ENCODE measurements at regions not wholly inside any gene's neighbourhood (a gene's known extent, or its start where the extent isn't known, plus 50 kb on each side); places are given as distances from the start of the nearest gene placed in this dataset.

- no peak for DNase-seq
Observed at GRCh38 chr20:22216984-22217383, 367.4 kb downstream of the FOXA2 start.

GRCh38 chr20:22214296-22214695, 370.1 kb downstream of the FOXA2 start:
- DNase-seq = no peak

DNA sequence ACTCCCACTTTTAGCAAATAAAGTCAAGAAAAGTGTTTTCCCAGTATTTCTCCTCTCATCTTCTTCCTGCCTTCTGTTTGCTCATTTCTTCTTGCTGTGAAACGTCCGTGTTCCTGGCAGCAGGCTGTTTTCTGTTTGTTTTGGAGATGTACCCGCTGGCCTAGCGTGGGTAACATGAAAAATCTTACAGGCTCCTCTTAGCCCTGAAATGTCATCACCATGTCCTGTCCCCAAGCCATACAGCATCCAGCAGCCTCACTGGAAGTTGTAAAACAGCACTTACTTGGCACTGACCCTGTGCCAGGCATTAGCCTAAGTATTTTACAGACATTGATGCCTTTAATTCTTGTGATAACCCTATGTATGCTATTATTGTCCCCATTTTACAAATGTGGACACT, 371.1 kb downstream of the FOXA2 start:
- DNase-seq = no peak

- DNase-seq = no peak
Observed at GRCh38 chr20:22207280-22207679, 377.1 kb downstream of the FOXA2 start.

DNA sequence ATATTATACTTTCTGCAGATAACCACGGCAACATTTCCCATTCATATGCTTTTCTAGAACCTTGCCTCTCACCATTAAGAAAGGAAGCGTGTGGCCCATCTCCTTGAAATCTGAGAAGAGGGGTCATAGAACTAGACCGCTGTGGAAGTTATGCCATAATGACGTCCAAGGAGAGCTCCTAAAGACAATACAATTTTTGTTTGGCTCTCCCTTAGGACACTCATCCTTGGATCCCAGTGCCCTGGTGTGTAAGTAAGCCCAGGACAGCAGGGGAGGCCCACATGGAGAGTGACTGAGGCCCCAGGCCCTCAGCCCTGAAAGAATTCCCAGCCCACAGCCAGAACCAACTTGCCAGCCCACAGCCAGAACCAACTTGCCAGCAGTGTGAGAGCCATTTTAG, 379.6 kb downstream of the FOXA2 start:
- no peak for DNase-seq

- DNase-seq = no peak
Observed at GRCh38 chr20:22182148-22182547, 402.2 kb downstream of the FOXA2 start.

DNA sequence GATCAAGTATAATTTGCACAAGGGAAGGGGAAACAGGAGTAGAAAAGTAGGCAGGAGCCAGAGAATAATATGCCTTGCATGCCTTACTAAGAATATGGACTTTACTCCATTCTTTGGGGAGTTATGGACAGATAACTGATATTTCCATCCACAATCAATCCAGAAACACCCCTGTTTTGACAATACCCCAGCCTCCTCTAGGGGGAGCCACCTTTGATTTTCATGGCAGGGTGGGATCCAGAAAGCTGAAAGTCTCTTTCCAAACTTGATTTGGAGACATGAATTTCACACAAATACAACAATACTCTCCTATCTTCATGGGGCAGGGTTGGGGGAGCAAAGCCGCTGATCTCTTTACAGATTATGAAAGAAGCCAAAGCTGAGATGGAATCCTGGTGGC, 404.1 kb downstream of the FOXA2 start:
- DNase-seq = no peak

GRCh38 chr20:22160101-22160652, 424.2 kb downstream of the FOXA2 start:
- DNase-seq = no peak

DNA sequence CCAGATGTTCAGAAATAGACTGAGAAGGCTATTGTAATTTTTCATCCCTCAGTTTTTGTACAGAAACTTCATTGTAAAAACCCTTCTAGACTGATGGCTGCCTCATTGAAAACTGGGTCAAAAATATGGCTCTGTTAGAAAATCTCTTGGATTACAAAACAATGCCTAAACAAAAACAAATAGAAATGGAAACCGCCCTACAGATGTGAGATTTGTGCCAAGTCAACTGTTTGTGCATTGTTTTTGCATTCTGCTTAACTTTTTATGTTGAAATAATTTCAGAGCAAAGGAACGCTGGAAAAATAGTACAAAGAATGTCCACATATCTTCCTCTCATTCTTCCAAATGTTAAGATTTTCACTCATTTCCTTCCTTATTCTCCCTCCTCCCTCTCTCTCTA, 425.1 kb downstream of the FOXA2 start:
- no peak for DNase-seq

GRCh38 chr20:22127587-22127986, 422.1 kb downstream of the PAX1 start:
- no peak for DNase-seq

DNA sequence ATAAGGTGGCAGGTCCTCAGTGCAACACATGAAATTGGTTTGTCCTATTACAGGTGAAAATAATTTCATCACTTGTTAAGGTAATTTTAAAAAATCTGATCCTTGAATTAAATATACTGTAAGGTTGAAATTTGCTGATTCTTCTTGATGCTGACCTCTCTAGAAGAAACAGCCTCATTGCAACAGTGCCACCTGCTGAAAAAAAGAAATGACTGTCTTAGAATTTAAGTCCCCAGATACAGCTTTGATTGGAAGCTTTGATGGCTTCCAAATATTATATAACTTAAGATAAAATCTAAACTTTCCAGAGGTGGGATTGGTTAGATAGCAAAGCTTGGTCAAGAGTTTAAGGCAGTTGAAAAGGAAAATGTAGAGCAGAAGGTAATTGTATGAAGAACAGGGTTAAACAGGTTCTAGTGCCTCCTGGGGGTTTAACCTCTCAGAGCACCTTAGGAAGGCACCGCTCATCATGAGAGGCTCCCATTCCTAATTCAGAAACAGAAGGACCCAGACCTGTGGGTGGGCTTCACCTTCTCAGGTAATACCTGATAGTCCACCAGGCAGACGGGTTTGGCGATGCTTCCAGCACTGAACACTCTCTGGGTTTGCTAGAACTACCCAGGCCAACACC, 401.0 kb downstream of the PAX1 start:
- DNase-seq = no peak

- DNase-seq = no peak
Observed at GRCh38 chr20:22101606-22102005, 396.1 kb downstream of the PAX1 start.

- DNase-seq = no peak
Observed at GRCh38 chr20:22100686-22101085, 395.2 kb downstream of the PAX1 start.

DNA sequence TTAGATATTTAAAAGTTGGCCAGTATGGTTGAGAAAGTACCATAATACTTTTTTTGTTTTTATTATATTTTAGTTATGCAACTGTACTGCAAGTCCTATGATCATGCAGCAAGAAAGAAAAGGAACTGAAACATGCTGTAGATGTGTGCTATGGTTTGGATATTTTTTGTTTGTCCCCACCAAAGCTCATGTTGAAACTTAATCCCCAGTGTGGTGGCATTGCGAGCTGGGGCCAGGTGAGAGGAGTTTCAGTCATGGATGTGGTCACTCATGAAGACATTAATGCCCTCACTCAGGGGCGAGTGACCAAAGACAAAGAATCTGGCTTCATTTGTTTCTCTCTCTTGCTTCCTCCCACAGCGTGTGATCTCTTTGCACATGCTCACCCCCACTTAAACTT, 393.9 kb downstream of the PAX1 start:
- no peak for DNase-seq

DNA sequence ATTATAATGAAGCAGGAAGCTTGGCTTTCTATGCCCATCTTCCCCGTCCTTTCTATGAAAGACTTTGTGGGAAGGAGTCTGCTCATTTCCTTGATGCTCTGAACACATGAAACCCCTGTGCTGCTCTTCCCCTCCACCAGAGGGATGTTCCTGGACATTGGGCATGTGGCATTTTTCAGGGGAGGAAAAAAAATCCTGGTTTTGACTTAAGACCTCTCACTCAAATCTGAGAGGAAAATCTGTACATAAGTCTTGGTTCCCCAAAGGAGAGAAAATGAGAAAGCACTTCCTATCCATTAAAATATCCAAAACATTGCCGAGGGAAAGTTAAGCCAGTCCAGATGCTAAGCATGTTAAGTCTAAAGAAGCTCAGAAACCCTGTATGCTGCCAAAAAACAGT, 393.0 kb downstream of the PAX1 start:
- no peak for DNase-seq

DNA sequence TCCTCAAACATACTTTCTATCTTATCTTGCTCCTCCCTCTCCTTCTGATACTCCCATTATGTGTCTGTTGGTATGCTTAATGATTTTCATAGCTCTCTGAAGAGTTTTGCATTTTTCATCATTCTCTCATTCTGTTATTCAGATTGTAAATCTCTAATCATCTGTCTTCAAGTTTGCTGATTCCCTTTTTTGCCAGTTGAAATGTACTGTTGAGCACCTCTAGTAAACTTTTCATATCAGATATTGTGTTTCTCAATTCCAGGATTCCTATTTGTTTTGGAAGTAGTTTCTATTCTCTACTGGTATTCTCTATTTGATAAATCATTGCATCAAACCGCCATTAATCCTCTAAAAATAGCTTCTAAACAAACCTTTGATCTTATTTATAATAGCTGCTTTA, 387.7 kb downstream of the PAX1 start:
- no peak for DNase-seq

GRCh38 chr20:22088882-22089281, 383.4 kb downstream of the PAX1 start:
- DNase-seq = no peak

- no peak for DNase-seq
Observed at GRCh38 chr20:22080985-22081384, 375.5 kb downstream of the PAX1 start.

DNA sequence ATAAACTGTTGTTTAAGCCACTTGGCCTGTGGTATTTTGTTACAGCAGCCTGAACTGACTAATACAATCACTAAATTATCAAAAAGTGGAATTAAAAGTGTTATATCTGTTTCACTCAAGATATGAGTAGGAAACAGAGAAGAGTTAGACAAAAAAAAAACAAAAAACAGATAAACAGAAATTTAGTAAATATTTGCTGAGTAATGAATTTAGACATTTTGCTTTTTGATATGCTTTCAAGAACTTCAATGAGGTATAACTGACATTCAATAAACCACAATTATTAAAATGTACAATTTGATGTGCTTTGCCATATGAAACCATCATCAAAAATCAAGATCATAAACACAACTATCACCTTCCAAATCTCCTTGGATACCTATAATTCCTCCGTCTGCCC, 369.2 kb downstream of the PAX1 start:
- DNase-seq = no peak

DNA sequence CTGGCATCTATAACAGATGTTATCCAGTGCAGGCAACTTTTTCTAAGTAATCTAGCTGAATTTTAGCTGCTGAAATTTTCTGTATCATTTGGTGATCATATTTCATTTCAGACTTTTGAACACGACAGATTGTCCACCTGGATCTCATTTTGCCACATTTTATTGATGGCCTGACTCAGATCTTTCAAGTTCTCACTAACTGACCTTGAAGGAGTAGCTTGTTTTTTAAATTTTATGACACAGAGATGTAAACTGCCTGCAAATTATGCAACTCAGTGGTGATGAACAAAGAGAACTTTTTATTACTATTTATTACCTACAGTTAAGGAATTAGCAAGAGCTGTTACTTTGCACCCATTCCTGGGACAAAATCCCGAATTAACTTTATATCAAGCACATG, 366.4 kb downstream of the PAX1 start:
- no peak for DNase-seq

- DNase-seq = no peak
Observed at GRCh38 chr20:22070610-22071058, 365.2 kb downstream of the PAX1 start.

- DNase-seq = no peak
Observed at GRCh38 chr20:22063753-22064152, 358.3 kb downstream of the PAX1 start.

DNA sequence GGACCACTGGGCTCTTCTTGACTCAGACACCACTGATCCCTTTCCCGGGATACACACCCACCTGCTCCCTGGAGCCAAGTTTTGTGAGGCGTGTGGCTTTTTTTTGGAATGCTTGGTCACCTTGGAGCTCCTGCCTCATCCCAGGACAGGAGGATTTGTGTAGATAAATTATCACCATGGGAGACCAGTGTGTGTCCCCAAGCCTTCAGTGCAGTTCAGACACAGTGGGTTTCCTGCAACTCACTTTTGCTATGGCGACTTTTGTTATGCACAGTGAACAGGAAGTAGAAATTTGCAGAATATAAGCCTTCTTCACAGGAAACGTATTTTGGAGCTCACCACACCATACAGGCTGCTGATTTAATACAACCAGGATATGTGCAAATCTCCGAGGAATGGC, 357.4 kb downstream of the PAX1 start:
- no peak for DNase-seq

GRCh38 chr20:22060610-22061009, 355.1 kb downstream of the PAX1 start:
- no peak for DNase-seq

GRCh38 chr20:22058746-22059145, 353.3 kb downstream of the PAX1 start:
- DNase-seq = no peak

All from T-helper 1 cell (primary cell).